GM23248 (cell line): ENCODE measurements at regions not wholly inside any gene's neighbourhood (a gene's known extent, or its start where the extent isn't known, plus 50 kb on each side); places are given as distances from the start of the nearest gene placed in this dataset.

Experiments
- DNase-seq: peaks from one replicate; pipeline ENCODE4 v3.0.0-alpha.2; 2015
- H2AFZ ChIP-seq: fragments of 200-600 bp; sonication (generic); 2 replicates; pipeline ENCODE4 v1.6.1; 2016; ENCODE audit warnings: antibody characterized with exemption
- H3F3A ChIP-seq: fragments of 200-600 bp; sonication (generic); 2 replicates; pipeline ENCODE4 v1.6.1; 2016; ENCODE audit warnings: mild to moderate bottlenecking, antibody characterized with exemption, mixed run types; ENCODE audit not compliant: insufficient read depth
- H3K27ac ChIP-seq: fragments of 200-600 bp; sonication (generic); 2 replicates; pipeline ENCODE4 v1.5.1; 2016; ENCODE audit warnings: mild to moderate bottlenecking
- H3K27me3 ChIP-seq: fragments of 200-600 bp; sonication (generic); replicated peaks from 2 replicates; pipeline ENCODE4 v1.6.1; 2016; ENCODE audit warnings: mild to moderate bottlenecking; ENCODE audit not compliant: insufficient read depth
- H3K36me3 ChIP-seq: fragments of 200-600 bp; sonication (generic); 2 replicates; pipeline ENCODE4 v1.6.1; 2016; ENCODE audit warnings: low read depth, mild to moderate bottlenecking
- H3K4me1 ChIP-seq: fragments of 200-600 bp; sonication (generic); 2 replicates; pipeline ENCODE4 v1.6.1; 2016; ENCODE audit warnings: mild to moderate bottlenecking; ENCODE audit not compliant: insufficient read depth
- H3K4me2 ChIP-seq: fragments of 200-600 bp; sonication (generic); one replicate; pipeline ENCODE4 v1.6.1; 2016; ENCODE audit warnings: mild to moderate bottlenecking; ENCODE audit not compliant: unreplicated experiment
- H3K4me3 ChIP-seq: fragments of 200-600 bp; sonication (generic); 2 replicates; pipeline ENCODE4 v1.5.1; 2016; ENCODE audit warnings: mild to moderate bottlenecking
- H3K79me2 ChIP-seq: fragments of 200-600 bp; sonication (generic); 2 replicates; pipeline ENCODE4 v1.6.1; 2016; ENCODE audit warnings: mild to moderate bottlenecking; ENCODE audit not compliant: insufficient read depth
- H3K9ac ChIP-seq: fragments of 200-600 bp; sonication (generic); 2 replicates; pipeline ENCODE4 v1.6.1; 2016; ENCODE audit warnings: mild to moderate bottlenecking
- H3K9me2 ChIP-seq: fragments of 200-600 bp; sonication (generic); 2 replicates; pipeline ENCODE4 v1.6.1; 2016; ENCODE audit warnings: mixed run types, mild to moderate bottlenecking, moderate library complexity; ENCODE audit not compliant: insufficient read depth
- H3K9me3 ChIP-seq: fragments of 200-600 bp; sonication (generic); one replicate; pipeline ENCODE4 v1.6.1; 2017; ENCODE audit warnings: low read depth
- H4K20me1 ChIP-seq: fragments of 200-600 bp; sonication (generic); 2 replicates; pipeline ENCODE4 v1.6.0; 2016; ENCODE audit not compliant: insufficient read depth
- EZH2 ChIP-seq: fragments of 200-600 bp; sonication (generic); IDR thresholded peaks from 2 replicates; pipeline ENCODE4 v1.6.1; 2018; ENCODE audit warnings: antibody characterized with exemption, mild to moderate bottlenecking; ENCODE audit not compliant: insufficient read depth, poor library complexity, severe bottlenecking
- EZH2phosphoT487 ChIP-seq: fragments of 200-600 bp; sonication (generic); IDR thresholded peaks from 2 replicates; pipeline ENCODE4 v1.6.1; 2018; ENCODE audit warnings: antibody characterized with exemption, moderate library complexity, mild to moderate bottlenecking, low read depth; ENCODE audit not compliant: insufficient read depth
- WGBS, 2 experiments: methylation state at CpG; one replicate each; pipeline ENCODE4 v1.1.6; 2015 to 2017; ENCODE audit warnings: low lambda C conversion rate in 2 of 2, low coverage in 1 of 2; ENCODE audit errors: missing lambda C conversion rate in 2 of 2; 5-methylcytosine and 5-hydroxymethylcytosine counted together
- in situ Hi-C: fragments of 300-500 bp; cut with MboI; formaldehyde crosslinking; loops from 2 replicates; pipeline ENCODE4 v1.15.0; 2020

DNA sequence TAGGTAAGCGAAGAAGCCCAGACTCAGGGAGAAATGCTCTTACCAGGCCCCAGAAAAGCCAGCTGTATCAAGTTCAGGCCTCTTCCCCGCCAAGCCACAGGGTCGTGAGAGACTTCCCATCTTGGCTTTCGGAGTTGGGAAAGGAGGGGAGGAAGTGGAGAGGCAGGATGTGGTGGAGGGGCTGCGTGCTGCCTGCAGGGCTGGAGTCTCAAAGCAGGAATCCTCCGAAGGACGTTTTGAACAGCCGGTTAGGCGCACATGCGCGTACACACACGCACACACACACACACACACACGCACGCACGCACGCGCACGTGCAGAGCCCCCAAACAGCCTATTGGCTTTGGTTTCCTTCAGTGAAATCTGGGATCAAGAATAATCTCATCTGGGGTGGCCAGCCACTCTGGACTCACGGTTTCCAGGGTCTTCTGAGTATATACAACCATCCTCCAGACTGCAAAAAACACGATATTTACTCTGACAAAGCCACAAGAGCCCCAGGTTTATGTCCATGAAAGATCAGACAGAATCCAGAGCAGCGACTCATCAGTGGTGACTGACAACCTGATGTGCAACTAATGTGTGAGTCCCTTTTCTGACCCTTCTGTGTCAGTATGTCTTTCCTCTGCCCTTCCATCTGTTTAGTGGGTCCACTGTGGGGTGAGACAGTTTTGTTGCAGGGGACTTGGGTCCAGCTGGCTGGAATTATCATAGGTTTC, 115.0 kb upstream of the ZNF438 start:
- Histone ChIP-seq H3K36me3 (no peaks in the 10 kb centered on the region), H3K4me3 (no peak overlapping the region), H3K9me2 (no peaks in the 10 kb centered on the region), H3K4me1 (peaks cover 21% of the 10 kb centered on the region), H3K9me3 (no peaks in the 10 kb centered on the region), H3K4me2 (peak overlapping the region; percentile 37), H3F3A (peaks cover 20% of the 10 kb centered on the region), H4K20me1 (no peaks in the 10 kb centered on the region), H3K79me2 (no peaks in the 10 kb centered on the region), H3K27me3 (no peaks in the 10 kb centered on the region), H3K27ac (peak overlapping the region; percentile 22; the same call in 1 of the 2 replicates), H2AFZ (no peak overlapping the region), H3K9ac (no peak overlapping the region)
- in situ Hi-C loops, result no loop called here
- DNase-seq, result peak; percentile 59
- no peak for TF ChIP-seq EZH2
- no peak for TF ChIP-seq EZH2phosphoT487
- WGBS, 2 experiments, result 52 to 53% methylated on average over 17 to 21 of the region's 21 CpGs

GRCh38 chr10:31147210-31147608, 115.5 kb upstream of the ZNF438 start:
- Histone ChIP-seq H4K20me1 (no peaks in the 10 kb centered on the region), H3K9me3 (no peaks in the 10 kb centered on the region), H3K4me1 (peaks cover 16% of the 10 kb centered on the region), H3K9me2 (no peaks in the 10 kb centered on the region), H3K4me3 (no peak overlapping the region), H3F3A (peaks cover 14% of the 10 kb centered on the region; the same call in 1 of the 2 replicates), H3K9ac (no peak overlapping the region), H3K27ac (peak overlapping the region; percentile 22; the same call in 1 of the 2 replicates), H3K36me3 (no peaks in the 10 kb centered on the region), H3K79me2 (no peaks in the 10 kb centered on the region), H3K27me3 (no peaks in the 10 kb centered on the region), H3K4me2 (peak overlapping the region; percentile 37), H2AFZ (no peak overlapping the region)
- DNase-seq, result peak; percentile 91
- TF ChIP-seq EZH2, result no peak
- no peak for TF ChIP-seq EZH2phosphoT487
- WGBS, 2 experiments, result 0 to 2% methylated on average over 2 of the region's 2 CpGs
- in situ Hi-C loops, result no loop called here

- H2AFZ ChIP-seq, result no peak overlapping the region
- WGBS, 2 experiments, result 84 to 88% methylated on average over 4 of the region's 4 CpGs
- no peak overlapping the region for H3K4me2 ChIP-seq
- no peak overlapping the region for H3K27ac ChIP-seq
- no peaks in the 10 kb centered on the region for H3K36me3 ChIP-seq
- no peak overlapping the region for H3K4me3 ChIP-seq
- DNase-seq, result no peak
- in situ Hi-C loops, result no loop called here
- H4K20me1 ChIP-seq, result no peaks in the 10 kb centered on the region
- H3K79me2 ChIP-seq, result no peaks in the 10 kb centered on the region
- no peaks in the 10 kb centered on the region for H3K27me3 ChIP-seq
- H3K9ac ChIP-seq, result no peak overlapping the region
- peaks cover 13% of the 10 kb centered on the region for H3K4me1 ChIP-seq
- TF ChIP-seq EZH2, result no peak
- TF ChIP-seq EZH2phosphoT487, result no peak
- H3K9me2 ChIP-seq, result no peaks in the 10 kb centered on the region
- no peaks in the 10 kb centered on the region for H3K9me3 ChIP-seq
- peaks cover 11% of the 10 kb centered on the region; the same call in 1 of the 2 replicates for H3F3A ChIP-seq
These were observed 117.3 kb upstream of the ZNF438 start for GRCh38 chr10:31148951-31149350.

GRCh38 chr10:31149835-31150512, 118.3 kb upstream of the ZNF438 start:
- Histone ChIP-seq H4K20me1 (no peaks in the 10 kb centered on the region), H2AFZ (no peak overlapping the region), H3K27ac (no peak overlapping the region), H3K36me3 (no peaks in the 10 kb centered on the region), H3K9me2 (no peaks in the 10 kb centered on the region), H3K9me3 (no peaks in the 10 kb centered on the region), H3K79me2 (no peaks in the 10 kb centered on the region), H3K27me3 (no peaks in the 10 kb centered on the region), H3K4me1 (peaks cover 13% of the 10 kb centered on the region), H3K4me2 (no peak overlapping the region), H3F3A (peaks cover 11% of the 10 kb centered on the region; the same call in 1 of the 2 replicates), H3K4me3 (no peak overlapping the region), H3K9ac (no peak overlapping the region)
- in situ Hi-C loops, result no loop called here
- no peak for DNase-seq
- 82 to 83% methylated on average over 8 of the region's 8 CpGs for WGBS, 2 experiments
- TF ChIP-seq EZH2phosphoT487 (no peak), EZH2 (no peak)
